Inflammatory macrophage treated with lipopolysaccharide for 4 hours (primary cell): ENCODE measurements at regions not wholly inside any gene's neighbourhood (a gene's known extent, or its start where the extent isn't known, plus 50 kb on each side); places are given as distances from the start of the nearest gene placed in this dataset.
A peak's percentile ranks its signal among the peaks of the same experiment; 100 is the strongest.

Source experiments
- DNase-seq: peaks from one replicate; pipeline ENCODE4 v3.0.0-alpha.2; 2020

DNA sequence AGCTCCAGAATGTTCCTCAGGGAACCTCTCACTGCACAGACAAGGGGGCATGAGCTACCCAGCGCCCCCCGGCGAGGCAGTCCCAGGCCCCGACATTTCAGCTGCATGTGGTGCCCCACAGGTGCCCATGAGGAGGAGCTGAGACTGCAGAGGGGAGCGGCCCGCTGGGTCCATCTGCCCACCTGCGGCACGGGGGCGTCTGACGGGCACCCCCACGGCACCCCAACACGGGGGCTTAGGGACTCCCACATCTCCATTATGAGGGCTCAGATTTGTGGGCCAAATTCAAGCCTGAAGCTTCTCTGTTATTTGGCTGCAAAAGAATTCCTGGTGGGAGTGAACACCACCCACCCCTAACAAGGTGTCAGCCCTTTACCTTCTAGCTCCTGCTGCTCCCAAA lies 258.4 kb downstream of the UACA start:
- no peak for DNase-seq

DNA sequence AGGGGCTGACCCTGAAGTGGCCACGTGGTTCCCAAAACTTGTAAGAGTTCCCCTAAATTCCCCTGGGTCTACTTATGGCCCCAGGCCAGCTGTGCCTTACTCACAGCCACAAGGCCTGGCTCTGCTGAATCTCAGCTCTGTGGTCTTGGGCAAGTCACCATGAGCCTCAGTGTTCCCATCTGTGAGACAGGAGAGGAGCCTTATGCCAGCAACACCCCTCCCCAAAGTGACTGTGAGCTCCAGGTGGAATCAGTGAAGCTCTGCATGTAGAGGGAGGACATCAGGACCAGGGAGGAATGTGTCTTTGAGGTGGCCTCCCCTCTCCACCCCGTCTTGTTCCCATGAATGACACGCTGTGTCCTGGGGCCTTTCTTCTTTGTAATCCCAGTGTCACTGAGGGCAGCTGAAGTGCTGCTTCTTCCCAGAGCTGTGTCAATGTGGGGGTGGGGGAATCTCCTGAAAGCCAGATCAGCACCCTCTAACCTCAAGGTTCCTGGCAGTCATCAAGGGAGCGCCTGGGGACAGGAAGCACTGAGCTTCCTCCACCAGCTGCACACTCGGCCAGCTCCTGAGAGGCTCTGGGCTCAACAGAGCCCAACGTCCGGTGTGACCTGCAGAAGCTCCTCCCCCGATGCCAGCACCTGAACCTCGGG lies 258.9 kb downstream of the UACA start:
- peak; percentile 94 for DNase-seq

DNA sequence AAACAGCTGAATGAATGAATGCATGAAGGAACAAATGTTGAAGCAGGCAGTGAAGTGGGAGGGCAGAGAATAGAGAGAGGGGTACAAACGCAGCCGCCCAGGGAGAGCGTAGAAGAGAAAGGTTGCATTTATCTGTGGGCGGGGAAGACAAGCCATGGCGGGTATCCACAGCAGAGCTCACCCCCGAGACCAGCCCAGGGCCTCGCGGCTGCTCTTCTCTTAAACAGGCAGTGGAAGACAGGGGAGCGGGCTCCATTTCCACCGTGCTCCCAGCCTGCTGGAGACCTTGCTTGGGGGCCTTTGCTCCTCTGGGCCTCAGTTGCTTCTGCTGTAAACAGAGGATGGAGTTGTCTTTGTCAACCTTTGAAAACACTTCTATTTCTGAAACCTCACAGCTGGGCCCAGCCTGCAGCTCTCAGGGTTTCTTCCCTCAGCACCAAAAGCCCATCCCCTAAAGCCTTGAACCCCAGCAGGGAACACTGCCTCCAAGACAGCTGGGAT lies 259.5 kb downstream of the UACA start:
- DNase-seq = no peak

DNA sequence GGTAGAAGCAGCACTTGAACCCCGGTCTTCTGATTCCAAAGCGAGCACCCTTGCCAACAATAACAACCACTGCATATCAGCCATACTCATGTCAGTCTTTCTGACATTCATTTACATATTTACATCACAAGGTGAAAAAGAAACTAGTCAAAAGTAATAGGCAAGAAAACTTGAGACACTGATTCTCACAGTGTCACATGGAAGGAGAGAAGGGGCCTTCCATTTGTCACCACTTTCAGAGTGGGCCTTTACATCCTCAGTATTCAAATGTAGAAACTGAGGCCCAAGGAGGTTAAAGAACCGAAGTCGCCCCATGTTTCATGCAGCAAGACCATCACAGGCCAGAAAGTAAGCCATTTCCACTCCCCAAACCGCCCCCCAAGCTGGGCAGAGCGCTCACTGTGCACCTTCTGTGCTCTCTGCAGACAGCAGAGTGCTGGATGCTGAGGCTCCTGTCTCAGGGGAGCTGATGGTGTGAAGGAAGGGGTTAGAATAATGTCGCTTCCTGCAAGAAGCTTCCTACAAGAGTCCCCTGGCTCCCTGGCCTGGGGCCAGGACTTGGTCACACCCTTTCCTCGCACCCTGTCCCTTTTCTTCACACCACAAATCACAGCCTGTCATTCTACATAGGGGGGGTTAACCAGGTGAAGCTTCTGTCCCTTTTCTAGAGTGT lies 260.1 kb downstream of the UACA start:
- DNase-seq = peak; percentile 68

- DNase-seq = no peak
These were observed 260.8 kb downstream of the UACA start for GRCh38 chr15:70502529-70502928.

DNA sequence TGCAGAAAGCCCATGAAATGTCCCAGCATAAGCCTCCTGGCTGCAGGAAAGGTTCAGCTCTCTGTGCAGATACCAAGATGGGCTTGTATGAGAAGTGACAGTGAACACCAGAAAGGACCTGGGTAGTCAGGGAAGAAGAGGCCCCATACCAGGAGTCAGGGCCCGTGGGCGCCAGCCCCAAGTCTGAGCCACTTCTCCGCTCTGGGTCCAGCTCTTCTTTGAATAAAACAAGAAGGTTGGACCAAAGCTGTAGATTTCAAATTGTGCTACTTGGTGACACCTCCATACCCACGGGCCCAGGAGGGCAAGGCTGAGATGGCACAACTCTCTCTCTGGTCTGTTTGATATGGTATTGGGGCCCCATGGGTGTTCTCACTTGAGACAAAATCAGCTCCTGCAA lies 261.5 kb downstream of the UACA start:
- no peak for DNase-seq

DNA sequence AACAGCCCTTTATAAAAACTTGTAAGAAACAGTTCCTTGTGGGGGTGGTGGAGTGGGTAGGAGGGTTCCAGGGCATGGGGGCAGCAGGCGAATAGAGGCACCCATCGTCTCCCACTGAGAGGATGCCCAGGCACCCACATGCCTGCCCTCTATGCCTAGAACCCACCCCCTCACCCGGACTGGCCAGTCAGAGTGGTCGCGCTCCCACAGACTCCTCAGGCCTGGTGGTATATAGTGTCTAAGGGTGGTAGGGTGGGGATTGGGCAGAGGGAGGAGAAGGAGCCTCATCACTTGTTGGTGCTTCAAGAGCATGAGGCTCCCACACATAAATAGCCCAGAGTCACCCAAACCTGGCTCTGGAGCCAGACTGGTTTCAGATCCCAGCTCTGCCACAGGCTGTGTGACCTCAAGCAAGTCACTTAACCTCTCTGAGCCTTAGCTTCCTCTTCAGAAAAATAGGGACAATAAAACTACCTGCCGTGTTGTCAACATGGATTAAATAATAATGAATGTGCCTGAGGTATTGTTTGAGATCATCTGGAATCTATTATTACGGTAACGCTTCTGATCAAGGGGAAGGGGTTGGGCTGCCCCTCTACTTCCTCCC lies 262.1 kb downstream of the UACA start:
- no peak for DNase-seq

GRCh38 chr15:70499791-70500190 lies 263.6 kb downstream of the UACA start:
- no peak for DNase-seq

DNA sequence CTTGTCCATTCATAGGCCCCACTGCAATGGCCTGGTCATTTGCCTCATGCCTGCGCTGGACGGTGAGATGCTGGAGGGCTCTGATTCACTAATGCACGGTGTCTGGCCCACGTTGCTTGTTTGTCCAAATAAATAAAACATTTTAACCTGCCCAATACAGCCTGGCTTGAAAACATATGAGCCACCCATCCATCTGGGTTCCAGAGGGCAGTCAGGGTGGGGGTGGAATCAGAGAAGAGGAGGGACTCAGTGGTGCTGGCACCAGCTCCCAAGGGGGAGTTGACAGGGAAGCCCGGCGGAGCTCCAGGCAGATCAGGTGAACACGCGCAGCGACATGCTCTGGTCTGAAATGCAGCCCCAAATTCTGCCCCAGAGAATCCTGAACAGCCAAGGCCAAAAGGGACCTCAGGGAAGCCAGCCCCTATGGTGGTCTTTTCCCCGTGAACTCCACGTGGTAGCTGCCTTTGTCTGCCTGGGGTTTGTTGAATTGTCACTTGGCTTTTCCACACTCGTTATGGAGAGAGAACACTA lies 265.2 kb downstream of the UACA start:
- DNase-seq = no peak

DNA sequence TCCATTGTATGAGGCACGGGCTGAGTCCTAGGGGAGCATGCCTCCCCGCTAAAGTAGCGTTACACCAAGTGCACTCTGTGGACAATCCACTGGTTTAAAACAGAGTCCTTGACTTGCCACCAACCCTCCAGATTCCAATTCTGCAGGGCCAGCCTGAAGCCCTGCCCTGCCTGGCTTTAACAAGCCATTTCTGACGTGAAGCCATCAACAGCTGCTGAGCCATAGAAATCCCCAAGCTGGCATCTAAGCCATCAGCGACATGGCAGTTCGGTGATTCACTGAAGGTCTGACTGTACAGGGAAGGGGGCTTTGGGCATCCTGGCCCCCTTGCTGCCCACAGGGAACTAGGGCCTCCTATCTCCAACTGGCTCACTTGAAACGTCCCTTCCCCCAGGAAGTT lies 265.7 kb downstream of the UACA start:
- no peak for DNase-seq

DNA sequence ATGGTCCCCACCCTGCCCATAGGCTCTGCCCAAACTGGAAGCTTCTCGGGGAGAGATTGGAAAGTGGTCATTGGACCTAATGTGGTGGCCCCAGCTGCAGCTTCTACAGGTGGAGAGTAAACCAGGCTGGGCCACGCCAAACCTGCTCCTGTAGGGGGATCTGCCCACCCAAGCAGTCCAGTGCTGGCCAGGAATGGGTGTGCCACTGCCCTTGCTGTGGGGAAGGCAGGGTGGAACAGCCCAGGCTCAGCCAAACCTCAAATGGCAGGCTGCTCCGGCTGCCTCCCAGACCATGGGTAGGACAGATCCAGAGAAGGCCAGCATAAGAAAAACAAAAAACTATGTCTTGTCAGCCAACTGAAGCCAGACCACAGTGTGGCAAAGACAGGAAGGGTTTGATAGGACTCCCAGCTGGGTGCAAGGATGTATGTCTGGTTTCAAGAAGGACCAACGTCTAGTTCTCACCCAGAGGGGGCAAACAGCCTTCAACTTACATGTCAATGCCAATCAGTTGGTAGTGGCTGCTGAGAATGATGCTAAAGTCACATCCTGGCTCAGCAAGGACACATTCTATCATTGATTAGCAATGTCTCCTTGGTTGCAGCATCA lies 267.3 kb downstream of the UACA start:
- no peak for DNase-seq

- peak; percentile 76 for DNase-seq
These were observed 268.3 kb downstream of the UACA start for GRCh38 chr15:70494852-70495571.

GRCh38 chr15:70494517-70494851 lies 268.9 kb downstream of the UACA start:
- DNase-seq = no peak

DNA sequence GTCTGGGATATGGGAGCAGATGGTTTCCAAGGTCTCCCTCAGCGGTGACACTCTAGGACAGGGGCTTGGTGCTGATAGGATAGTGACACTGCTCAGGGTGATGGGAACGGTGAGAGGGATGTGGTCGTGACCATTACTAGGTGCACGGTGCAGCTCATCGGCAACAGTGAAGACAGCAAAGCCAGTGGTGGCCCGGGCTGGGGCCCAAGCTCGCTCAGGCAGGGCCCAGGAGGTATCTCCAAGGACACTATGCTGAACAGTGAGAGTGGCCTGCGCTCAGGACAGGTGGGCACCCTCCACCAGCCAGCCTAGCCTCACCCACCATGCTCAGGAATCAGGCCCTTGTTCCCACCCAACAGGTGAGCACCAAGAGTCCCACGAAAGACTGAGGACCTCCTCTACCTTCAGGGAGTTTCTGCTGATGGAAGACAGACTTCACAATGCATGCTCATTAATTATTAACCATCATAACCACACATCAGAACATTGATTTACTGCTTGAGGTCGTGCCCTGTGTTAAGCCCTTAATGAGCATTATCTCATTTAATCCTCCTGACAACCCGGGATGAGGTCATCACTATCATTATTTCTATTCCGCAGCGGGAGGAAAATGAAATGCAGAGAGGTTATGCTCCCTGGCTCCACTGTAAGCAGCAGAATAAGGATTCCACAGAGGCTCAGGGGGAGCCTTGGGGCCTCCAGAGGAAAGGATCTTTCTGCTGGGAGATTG lies 269.4 kb downstream of the UACA start:
- no peak for DNase-seq

GRCh38 chr15:70493376-70493775 lies 270.0 kb downstream of the UACA start:
- no peak for DNase-seq

DNA sequence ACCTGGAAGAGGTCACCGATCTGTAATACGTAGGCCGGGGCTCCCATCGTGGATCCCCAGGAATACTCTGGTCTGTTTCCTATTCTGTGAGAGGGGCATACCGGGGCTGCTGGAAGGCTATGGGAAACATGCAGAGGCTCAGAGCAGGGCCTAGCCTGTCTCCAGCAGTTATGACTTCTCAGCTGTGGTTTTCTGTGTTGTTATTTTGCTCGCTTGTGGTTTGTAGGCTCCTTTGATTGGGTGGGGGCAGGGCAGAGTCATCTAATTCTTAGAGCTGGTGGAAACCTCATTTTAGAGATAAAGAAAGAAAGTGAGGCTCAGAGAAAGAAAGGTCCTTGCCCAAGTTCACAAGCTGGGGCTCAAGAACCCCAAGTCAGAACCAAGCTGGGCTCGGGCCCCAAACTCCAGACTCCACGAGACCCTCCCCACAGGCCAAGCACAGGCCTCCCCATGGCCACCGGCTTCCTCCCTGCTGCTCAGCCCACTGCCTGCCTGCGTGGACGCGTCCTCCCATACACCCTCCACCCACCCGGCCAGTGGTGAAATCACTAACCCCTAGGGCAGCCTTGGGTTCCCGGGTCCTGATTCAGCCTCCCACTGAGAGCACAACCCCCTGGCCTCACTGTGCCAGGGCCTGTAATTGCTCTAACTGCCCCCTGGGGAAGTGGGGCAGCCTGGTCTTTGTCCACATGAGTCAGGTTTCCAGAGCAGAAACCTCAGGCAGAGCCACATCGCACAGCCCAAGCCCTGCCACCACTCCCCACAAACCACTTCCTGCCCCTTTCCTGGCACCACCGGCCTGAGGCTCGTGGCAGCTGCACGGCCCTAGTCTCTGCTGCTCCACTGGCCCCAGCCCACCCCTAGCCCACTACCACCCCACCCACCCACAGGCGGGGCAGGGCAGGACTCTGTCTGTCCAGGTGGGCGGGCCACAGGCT lies 270.8 kb downstream of the UACA start:
- peak; percentile 90 for DNase-seq

- DNase-seq = no peak
These were observed 271.7 kb downstream of the UACA start for GRCh38 chr15:70491641-70492040.

DNA sequence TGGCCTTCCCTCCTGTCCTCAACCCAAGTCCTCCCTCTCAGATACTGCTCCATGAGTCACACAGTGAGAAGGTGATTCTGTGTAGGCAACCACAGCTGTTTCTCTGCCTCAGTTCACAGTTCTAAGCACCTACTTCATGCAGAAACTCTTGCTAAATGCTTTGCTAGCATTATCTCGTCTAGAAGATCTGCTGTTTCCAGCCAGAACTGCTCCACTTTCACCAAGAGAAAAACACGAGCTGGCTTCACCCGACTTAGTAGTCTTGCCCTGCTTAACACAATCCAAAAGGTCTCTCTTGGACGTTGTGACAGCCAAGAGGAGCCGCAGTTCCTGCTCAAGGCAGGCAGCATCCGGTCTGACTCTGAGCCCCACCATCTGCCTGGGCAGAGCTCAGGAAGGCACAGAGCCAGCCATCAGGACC lies 272.1 kb downstream of the UACA start:
- DNase-seq = no peak

GRCh38 chr15:70490838-70491155 lies 272.6 kb downstream of the UACA start:
- DNase-seq = no peak

DNA sequence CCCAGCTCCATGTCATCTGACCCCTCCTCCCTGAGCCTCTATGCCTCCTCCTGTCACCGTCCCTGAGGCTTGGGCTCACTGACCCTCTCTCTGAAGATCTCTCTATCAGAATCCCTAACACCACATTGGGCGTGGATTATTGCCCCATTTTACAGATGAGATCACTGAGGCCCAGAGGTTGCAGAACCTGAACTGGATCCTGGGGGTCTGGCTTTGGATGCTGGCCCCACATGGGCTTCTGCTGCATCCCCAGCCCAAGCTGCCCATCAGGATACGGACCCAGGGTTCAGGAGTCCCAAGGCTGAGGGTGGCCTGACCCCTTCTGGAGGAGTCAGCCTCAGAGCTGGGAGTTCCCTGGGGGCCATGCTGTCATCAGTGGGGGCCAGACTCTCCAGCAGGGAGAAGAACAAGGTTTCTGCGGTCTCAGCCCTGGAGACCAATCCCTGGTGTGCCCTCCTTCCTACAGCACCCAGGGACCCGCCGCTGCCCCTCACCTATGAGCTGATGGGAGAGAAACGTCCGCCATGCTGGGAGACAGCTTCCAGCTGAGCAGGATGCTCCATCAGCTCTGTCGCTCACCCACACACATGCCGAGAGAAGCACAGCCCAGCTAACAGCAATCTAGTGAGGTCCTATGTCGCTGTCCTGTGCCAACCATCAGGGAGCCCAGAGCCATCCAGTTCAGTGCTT lies 273.1 kb downstream of the UACA start:
- DNase-seq = no peak
